RWPE2 (cell line): ENCODE measurements at regions not wholly inside any gene's neighbourhood (a gene's known extent, or its start where the extent isn't known, plus 50 kb on each side); places are given as distances from the start of the nearest gene placed in this dataset.

Experiments
- ATAC-seq: fragments of 200-7000 bp; cut with Tn5 transposase; 3 replicates; pipeline ENCODE4 v1.9.1; 2021; ENCODE audit warnings: low read depth
- DNase-seq: peaks from one replicate; pipeline ENCODE4 v3.0.0-alpha.2; 2020; ENCODE audit warnings: low spot score
- H3K27ac ChIP-seq: fragments of 450-650 bp; 2 replicates; pipeline ENCODE4 v1.5.1; 2017; ENCODE audit warnings: mild to moderate bottlenecking; ENCODE audit not compliant: poor library complexity, severe bottlenecking
- H3K27me3 ChIP-seq: fragments of 250-450 bp; sonication (Bioruptor Pico); 2 replicates; pipeline ENCODE4 v1.5.1; 2021; ENCODE audit warnings: mild to moderate bottlenecking, moderate library complexity; ENCODE audit not compliant: insufficient read depth, poor library complexity, severe bottlenecking
- H3K36me3 ChIP-seq: fragments of 250-450 bp; sonication (Bioruptor Pico); 2 replicates; pipeline ENCODE4 v1.5.1; 2020; ENCODE audit warnings: low read depth, mild to moderate bottlenecking, moderate library complexity
- H3K4me1 ChIP-seq: fragments of 250-450 bp; sonication (Bioruptor Pico); 2 replicates; pipeline ENCODE4 v1.5.1; 2021; ENCODE audit warnings: mild to moderate bottlenecking, moderate library complexity; ENCODE audit not compliant: insufficient read depth, poor library complexity, severe bottlenecking
- H3K4me3 ChIP-seq: fragments of 250-450 bp; sonication (Bioruptor Pico); 2 replicates; pipeline ENCODE4 v1.5.1; 2021; ENCODE audit warnings: mild to moderate bottlenecking, moderate library complexity; ENCODE audit not compliant: severe bottlenecking
- H3K9me3 ChIP-seq: fragments of 250-450 bp; sonication (Bioruptor Pico); 2 replicates; pipeline ENCODE4 v1.5.1; 2021; ENCODE audit warnings: mild to moderate bottlenecking, moderate library complexity; ENCODE audit not compliant: severe bottlenecking
- TF ChIP-seq, protein P1 (sequence below): fragments of 450-650 bp; IDR thresholded peaks from one replicate; pipeline ENCODE4 v1.5.1; 2017; ENCODE audit warnings: mild to moderate bottlenecking, moderate library complexity; ENCODE audit not compliant: poor library complexity, severe bottlenecking

DNA sequence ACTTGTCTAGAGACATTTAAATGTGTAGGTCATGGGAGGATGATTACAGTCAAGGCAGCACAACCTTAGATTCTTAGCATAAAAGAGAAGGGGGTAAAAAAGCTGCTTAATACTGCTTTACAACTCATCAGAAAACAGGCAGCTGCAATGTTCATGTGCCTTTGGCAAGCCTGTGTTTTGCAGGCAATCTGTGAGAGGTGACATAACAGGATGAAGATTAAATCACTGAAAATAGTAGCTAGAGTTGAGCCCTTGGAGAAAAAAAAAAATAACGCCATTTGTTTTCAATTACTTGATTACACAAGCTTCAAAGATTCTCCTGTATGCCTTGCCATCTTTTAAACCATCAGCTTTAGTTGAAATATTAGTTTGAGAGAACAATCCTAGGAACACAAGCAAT lies 847.6 kb upstream of the LCORL start:
- no peak for DNase-seq
- Histone ChIP-seq H3K36me3 (no peaks in the 10 kb centered on the region), H3K4me1 (no peaks in the 10 kb centered on the region), H3K9me3 (no peaks in the 10 kb centered on the region), H3K27ac (no peak overlapping the region), H3K4me3 (no peak overlapping the region), H3K27me3 (no peaks in the 10 kb centered on the region)
- TF ChIP-seq, protein P1, sequence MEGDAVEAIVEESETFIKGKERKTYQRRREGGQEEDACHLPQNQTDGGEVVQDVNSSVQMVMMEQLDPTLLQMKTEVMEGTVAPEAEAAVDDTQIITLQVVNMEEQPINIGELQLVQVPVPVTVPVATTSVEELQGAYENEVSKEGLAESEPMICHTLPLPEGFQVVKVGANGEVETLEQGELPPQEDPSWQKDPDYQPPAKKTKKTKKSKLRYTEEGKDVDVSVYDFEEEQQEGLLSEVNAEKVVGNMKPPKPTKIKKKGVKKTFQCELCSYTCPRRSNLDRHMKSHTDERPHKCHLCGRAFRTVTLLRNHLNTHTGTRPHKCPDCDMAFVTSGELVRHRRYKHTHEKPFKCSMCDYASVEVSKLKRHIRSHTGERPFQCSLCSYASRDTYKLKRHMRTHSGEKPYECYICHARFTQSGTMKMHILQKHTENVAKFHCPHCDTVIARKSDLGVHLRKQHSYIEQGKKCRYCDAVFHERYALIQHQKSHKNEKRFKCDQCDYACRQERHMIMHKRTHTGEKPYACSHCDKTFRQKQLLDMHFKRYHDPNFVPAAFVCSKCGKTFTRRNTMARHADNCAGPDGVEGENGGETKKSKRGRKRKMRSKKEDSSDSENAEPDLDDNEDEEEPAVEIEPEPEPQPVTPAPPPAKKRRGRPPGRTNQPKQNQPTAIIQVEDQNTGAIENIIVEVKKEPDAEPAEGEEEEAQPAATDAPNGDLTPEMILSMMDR, result no peak
- no peak for ATAC-seq

DNA sequence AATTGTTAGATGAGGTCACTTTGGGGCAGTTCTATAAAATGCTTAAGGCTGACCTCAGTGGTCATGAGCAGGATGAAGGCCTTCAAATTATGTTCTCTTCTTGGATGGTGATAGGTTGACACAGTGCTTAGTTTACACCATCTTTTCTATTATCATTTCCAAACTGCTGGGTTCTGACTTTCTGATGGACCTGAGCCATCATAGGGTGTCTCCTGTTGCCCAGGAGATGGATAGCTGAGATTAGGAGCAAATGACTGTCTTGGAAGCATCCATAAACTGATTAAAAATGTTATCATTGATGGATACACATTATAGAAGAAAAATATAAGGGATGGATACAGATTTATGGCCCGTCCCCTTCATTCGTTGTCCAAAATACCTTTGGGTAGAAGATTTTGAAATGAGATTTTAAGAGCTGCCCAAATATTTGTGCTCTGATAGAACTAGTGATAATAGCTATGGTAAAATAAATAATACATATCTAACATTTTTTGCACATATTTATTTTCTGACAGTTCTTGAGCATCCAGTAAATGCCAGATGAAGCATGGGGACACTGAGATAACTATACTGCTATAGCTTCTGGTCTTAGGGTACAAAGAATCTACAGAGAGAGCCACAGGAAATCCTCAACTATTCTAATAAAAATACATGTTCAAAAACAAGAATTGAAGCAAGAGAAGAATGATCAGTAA lies 839.4 kb upstream of the LCORL start:
- TF ChIP-seq, protein P1, result no peak
- ATAC-seq (no peak), DNase-seq (no peak)
- no peak overlapping the region for H3K4me3 ChIP-seq
- H3K36me3 ChIP-seq, result no peaks in the 10 kb centered on the region
- H3K27ac ChIP-seq, result no peak overlapping the region
- no peaks in the 10 kb centered on the region for H3K27me3 ChIP-seq
- no peaks in the 10 kb centered on the region for H3K4me1 ChIP-seq
- no peaks in the 10 kb centered on the region for H3K9me3 ChIP-seq

DNA sequence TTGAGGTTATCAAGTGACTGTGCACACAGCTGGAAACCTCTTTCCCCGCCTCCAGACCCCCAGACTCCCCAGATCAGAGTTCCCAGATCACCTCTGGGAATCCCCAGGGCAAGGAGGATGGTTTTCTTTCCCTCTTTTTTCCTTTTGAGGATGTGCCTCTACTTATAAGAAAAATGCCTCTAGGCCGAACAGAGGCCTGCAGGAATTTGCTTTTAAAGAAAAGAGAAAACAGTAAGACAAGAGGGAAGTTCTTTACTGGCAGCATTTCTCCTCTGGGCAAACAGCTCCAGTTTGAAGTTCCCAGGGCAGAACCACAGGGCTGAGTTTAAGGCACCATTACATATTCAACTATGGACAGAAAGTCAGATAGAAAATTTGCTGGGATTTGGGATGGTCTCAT lies 837.9 kb upstream of the LCORL start:
- Histone ChIP-seq H3K36me3 (no peaks in the 10 kb centered on the region), H3K27me3 (no peaks in the 10 kb centered on the region), H3K4me1 (no peaks in the 10 kb centered on the region), H3K9me3 (no peaks in the 10 kb centered on the region), H3K4me3 (no peak overlapping the region), H3K27ac (no peak overlapping the region)
- DNase-seq, result no peak
- no peak for ATAC-seq
- TF ChIP-seq, protein P1, result no peak

DNA sequence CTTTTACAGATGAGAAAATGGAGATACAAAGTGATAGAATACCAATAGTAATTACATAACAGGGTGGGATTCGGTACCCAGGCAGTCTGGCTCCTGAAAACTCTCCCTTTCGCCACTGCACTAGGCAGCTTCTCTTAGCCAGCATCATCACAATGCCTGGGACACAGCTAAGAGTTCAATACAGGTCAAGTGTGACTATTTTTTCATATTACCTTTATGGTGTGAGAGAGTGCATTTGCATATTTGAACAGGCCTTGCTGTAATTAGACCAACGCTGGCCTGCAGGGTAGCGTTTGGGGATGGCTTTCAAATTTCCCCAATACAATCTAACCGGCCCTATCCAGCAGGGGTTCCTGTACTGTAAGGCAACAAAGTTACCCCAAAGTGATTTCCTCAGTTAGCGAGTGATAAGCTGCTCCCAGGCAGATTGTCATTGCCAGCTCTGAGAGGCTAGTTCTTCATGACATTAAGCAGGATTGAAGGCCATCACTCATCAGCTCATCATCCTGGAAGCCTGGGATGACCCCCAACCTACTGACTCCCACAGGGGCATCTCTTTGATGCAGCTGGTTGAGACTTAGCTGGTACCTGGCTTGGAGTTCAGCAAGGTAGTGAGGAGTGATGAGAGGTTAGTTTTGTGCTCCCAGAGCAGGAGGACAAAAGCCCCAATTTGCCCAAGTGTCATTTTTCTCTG lies 836.8 kb upstream of the LCORL start:
- DNase-seq (no peak), ATAC-seq (no peak)
- TF ChIP-seq, protein P1, result no peak
- Histone ChIP-seq H3K4me1 (no peaks in the 10 kb centered on the region), H3K36me3 (no peaks in the 10 kb centered on the region), H3K4me3 (no peak overlapping the region), H3K9me3 (no peaks in the 10 kb centered on the region), H3K27me3 (no peaks in the 10 kb centered on the region), H3K27ac (no peak overlapping the region)

DNA sequence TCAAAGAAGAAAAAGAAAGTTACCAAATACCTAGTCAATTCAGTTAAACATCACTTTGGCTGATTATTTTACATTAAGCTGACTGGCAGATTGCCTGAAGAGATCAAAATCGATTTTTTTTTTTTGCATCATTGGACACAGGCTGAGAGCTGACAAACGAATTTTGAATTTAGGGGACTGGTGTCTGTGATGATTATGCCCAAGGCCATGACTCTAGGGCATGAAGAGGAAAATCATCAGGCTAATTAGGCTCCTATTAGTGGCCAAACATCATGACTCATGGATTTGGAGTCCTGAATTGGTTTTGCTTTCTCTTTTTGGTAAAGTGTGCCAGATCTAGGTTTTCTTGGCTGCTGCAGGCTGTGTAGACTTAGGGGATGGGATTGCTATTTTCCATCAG lies 829.3 kb upstream of the LCORL start:
- TF ChIP-seq, protein P1, result no peak
- Histone ChIP-seq H3K27me3 (no peaks in the 10 kb centered on the region), H3K4me3 (no peak overlapping the region), H3K27ac (no peak overlapping the region), H3K36me3 (no peaks in the 10 kb centered on the region), H3K9me3 (no peaks in the 10 kb centered on the region), H3K4me1 (no peaks in the 10 kb centered on the region)
- DNase-seq (no peak), ATAC-seq (no peak)
